Endothelial cell of umbilical vein (primary cell): ENCODE measurements at regions not wholly inside any gene's neighbourhood (a gene's known extent, or its start where the extent isn't known, plus 50 kb on each side); places are given as distances from the start of the nearest gene placed in this dataset.

ENCODE experiments used
- BruUV-seq: library from RNA; stranded (reverse); fragments of 400-500 nt; replicated peaks from 2 replicates; lab custom pipeline; 2021; lab: Mats Ljungman, UMichigan
- CTCF ChIA-PET: fragments of 300-600, 350-600 bp; sonication (Branson Sonifier 250); formaldehyde crosslinking; loops from one replicate; lab custom pipeline; 2021; ENCODE audit warnings: antibody characterized with exemption, inconsistent platforms; lab: Charles Lee
- POLR2A ChIA-PET: fragments of 300-600, 350-600 bp; sonication (Branson Sonifier 250); formaldehyde crosslinking; loops from one replicate; lab custom pipeline; 2021; ENCODE audit warnings: antibody characterized with exemption, inconsistent platforms; lab: Charles Lee
- DNase-seq: peaks from one replicate; pipeline ENCODE4 v3.0.0-alpha.2; 2011; ENCODE audit warnings: low read depth, low spot score
- FAIRE-seq: peaks from 2 replicates; lab custom pipeline; 2011; peaks lifted over from hg19 to GRCh38; lab: Jason Lieb, UNC
- H2AFZ ChIP-seq: 2 replicates; pipeline ENCODE4 v1.6.0; 2012; ENCODE audit warnings: low read depth, low read length, control low read depth, inconsistent platforms
- H3K27ac ChIP-seq: 2 replicates; pipeline ENCODE4 v1.5.1; 2011; ENCODE audit warnings: low read depth, mild to moderate bottlenecking, control low read depth, low read length, moderate library complexity; ENCODE audit not compliant: insufficient read depth
- H3K27me3 ChIP-seq, 2 experiments: 2 replicates each; pipeline versions ENCODE4 v1.6.0 to v1.6.1; 2011; ENCODE audit warnings: low read length in 2 of 2, mixed read lengths in 1 of 2; ENCODE audit not compliant: control insufficient read depth in 2 of 2, insufficient read depth in 2 of 2
- H3K36me3 ChIP-seq, 2 experiments: 2 replicates in 1 of 2; 3 replicates in 1 of 2; pipeline ENCODE4 v1.5.1; 2011; ENCODE audit warnings: low read length in 2 of 2, mild to moderate bottlenecking in 1 of 2, moderate library complexity in 1 of 2; ENCODE audit not compliant: control insufficient read depth in 2 of 2, insufficient read depth in 2 of 2; ENCODE audit errors: extremely low read depth in 1 of 2
- H3K4me1 ChIP-seq: 3 replicates; pipeline ENCODE4 v1.5.1; 2011; ENCODE audit warnings: mild to moderate bottlenecking, low read length; ENCODE audit not compliant: control insufficient read depth, insufficient read depth; ENCODE audit errors: extremely low read depth
- H3K4me2 ChIP-seq: 2 replicates; pipeline ENCODE4 v1.6.1; 2011; ENCODE audit warnings: low read length, control low read depth, mixed read lengths; ENCODE audit not compliant: insufficient read depth
- H3K4me3 ChIP-seq, 3 experiments: fragments of 200-600 bp in 1 of 3; sonication (generic), shearing (Covaris generic) in 1 of 3; replicated peaks in 1 of 3; 2 replicates each; pipeline ENCODE4 v1.5.1; 2011 to 2016; ENCODE audit warnings: control low read depth in 3 of 3, low read length in 3 of 3, mild to moderate bottlenecking in 2 of 3, inconsistent platforms in 1 of 3, low read depth in 1 of 3, moderate library complexity in 1 of 3; ENCODE audit not compliant: insufficient read depth in 1 of 3
- H3K79me2 ChIP-seq: 2 replicates; pipeline ENCODE4 v1.6.0; 2012; ENCODE audit warnings: low read length, inconsistent platforms; ENCODE audit not compliant: control insufficient read depth, insufficient read depth
- H3K9ac ChIP-seq: replicated peaks from 2 replicates; pipeline ENCODE3; 2011; ENCODE audit warnings: low read length, control low read depth; ENCODE audit not compliant: insufficient read depth; ENCODE audit errors: extremely low read depth
- H3K9me1 ChIP-seq: replicated peaks from 3 replicates; pipeline ENCODE4 v1.6.0; 2011; ENCODE audit warnings: mild to moderate bottlenecking, low read length; ENCODE audit not compliant: control insufficient read depth, insufficient read depth; ENCODE audit errors: extremely low read depth
- H3K9me3 ChIP-seq: replicated peaks from 2 replicates; pipeline ENCODE4 v1.5.1; 2012; ENCODE audit warnings: low read length, inconsistent platforms; ENCODE audit not compliant: control insufficient read depth, insufficient read depth
- H4K20me1 ChIP-seq: replicated peaks from 2 replicates; pipeline ENCODE3; 2011; ENCODE audit warnings: mild to moderate bottlenecking, low read length; ENCODE audit not compliant: control insufficient read depth, insufficient read depth; ENCODE audit errors: extremely low read depth
- EZH2 ChIP-seq: IDR thresholded peaks from 2 replicates; pipeline ENCODE4 v1.6.1; 2012; ENCODE audit warnings: borderline replicate concordance, low read depth, mild to moderate bottlenecking, moderate library complexity, low read length, inconsistent platforms; ENCODE audit not compliant: severe bottlenecking
- FOS ChIP-seq: IDR thresholded peaks from 2 replicates; pipeline ENCODE4 v1.6.1; 2011; ENCODE audit warnings: mild to moderate bottlenecking, low read length, moderate library complexity, borderline replicate concordance; ENCODE audit not compliant: insufficient read depth
- GATA2 ChIP-seq: IDR thresholded peaks from 2 replicates; pipeline ENCODE4 v1.7.0; 2011; ENCODE audit warnings: low read depth, mild to moderate bottlenecking, moderate library complexity, mixed read lengths, low read length; ENCODE audit not compliant: insufficient read length, insufficient read depth
- JUN ChIP-seq: IDR thresholded peaks from 2 replicates; pipeline ENCODE4 v1.6.1; 2011; ENCODE audit warnings: borderline replicate concordance, low read depth; ENCODE audit not compliant: insufficient read length, insufficient read depth
- POLR2A ChIP-seq: IDR thresholded peaks from 2 replicates; pipeline ENCODE4 v1.6.1; 2012; ENCODE audit warnings: low read depth, mild to moderate bottlenecking, control low read depth, low read length
- dilution Hi-C: fragments of 300-500 bp; cut with MboI; formaldehyde crosslinking; loops from one replicate; pipeline ENCODE4 v1.15.0; 2019; ENCODE audit warnings: low sequenced_read_pairs; ENCODE audit not compliant: extremely low pct_ligation_motif_present
- intact Hi-C: fragments of 100-400 bp; cut with micrococcal nuclease; formaldehyde crosslinking; loops from one replicate; pipeline ENCODE4 v1.10.0; 2022
- TF ChIP-seq, protein P1 (sequence below), 2 donors: IDR thresholded peaks; 1 replicate in 1 of 2; 2 replicates in 1 of 2; pipeline ENCODE4 v1.5.1; 2011; ENCODE audit warnings: low read length in 2 of 2, mild to moderate bottlenecking in 2 of 2, moderate library complexity in 2 of 2, control low read depth in 1 of 2, inconsistent platforms in 1 of 2, low read depth in 1 of 2; ENCODE audit not compliant: insufficient read depth in 1 of 2; ENCODE audit errors: extremely low read depth in 1 of 2

DNA sequence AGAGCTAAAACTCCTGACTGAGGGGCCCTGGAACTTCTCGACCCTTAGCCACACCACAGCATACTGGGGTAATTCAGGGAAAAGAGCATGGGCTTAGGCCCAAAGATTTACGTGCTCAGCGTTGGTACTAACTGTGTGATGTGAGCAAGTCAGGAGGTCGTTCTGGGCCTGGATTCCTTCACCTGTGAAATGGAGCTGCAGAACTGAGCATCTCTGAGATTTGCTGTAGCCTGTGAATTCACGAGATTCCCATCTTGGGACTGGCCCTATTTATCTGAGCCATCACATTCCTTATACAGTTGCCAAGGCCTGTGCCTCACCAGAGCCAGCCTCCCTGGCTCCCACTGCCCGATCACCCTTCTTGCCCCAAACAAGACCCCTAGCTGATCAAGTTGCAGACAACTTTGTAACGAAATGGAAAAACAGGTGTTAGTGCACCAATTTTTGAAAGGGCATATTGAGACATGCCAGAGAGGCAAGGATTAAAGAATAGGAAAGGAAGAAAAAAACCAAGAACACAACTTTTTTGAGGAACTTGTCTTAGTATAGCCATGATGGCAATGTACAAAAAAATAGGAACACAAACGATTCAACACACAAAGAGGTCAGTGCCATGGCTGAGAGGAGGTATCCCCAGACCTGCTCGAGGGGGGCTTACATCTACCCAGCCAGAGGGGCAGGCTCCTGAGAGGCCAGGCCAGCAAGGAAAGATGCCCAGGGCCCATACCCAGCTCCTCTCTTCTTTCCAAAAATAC is 323.0 kb upstream of the JARID2 start:
- FAIRE-seq = no peak
- dilution Hi-C loops = no loop called here
- DNase-seq = no peak
- H3K9me3 ChIP-seq = no peaks in the 10 kb centered on the region
- no peaks in the 10 kb centered on the region for H3K36me3 ChIP-seq
- ChIA-PET POLR2A (no interaction called here), CTCF (no interaction called here)
- BruUV-seq = no TSS peak
- no peaks in the 10 kb centered on the region for H3K9me1 ChIP-seq
- intact Hi-C loops = no loop called here
- H3K9ac ChIP-seq = no peak overlapping the region
- H3K27ac ChIP-seq = no peak overlapping the region
- no peaks in the 10 kb centered on the region for H4K20me1 ChIP-seq
- H3K27me3 ChIP-seq = no peaks in the 10 kb centered on the region
- H2AFZ ChIP-seq = no peak overlapping the region
- H3K79me2 ChIP-seq = no peaks in the 10 kb centered on the region
- H3K4me1 ChIP-seq = no peaks in the 10 kb centered on the region
- H3K4me3 ChIP-seq = no peak overlapping the region
- H3K4me2 ChIP-seq = no peak overlapping the region
- TF ChIP-seq GATA2 = no peak
- TF ChIP-seq, protein P1, sequence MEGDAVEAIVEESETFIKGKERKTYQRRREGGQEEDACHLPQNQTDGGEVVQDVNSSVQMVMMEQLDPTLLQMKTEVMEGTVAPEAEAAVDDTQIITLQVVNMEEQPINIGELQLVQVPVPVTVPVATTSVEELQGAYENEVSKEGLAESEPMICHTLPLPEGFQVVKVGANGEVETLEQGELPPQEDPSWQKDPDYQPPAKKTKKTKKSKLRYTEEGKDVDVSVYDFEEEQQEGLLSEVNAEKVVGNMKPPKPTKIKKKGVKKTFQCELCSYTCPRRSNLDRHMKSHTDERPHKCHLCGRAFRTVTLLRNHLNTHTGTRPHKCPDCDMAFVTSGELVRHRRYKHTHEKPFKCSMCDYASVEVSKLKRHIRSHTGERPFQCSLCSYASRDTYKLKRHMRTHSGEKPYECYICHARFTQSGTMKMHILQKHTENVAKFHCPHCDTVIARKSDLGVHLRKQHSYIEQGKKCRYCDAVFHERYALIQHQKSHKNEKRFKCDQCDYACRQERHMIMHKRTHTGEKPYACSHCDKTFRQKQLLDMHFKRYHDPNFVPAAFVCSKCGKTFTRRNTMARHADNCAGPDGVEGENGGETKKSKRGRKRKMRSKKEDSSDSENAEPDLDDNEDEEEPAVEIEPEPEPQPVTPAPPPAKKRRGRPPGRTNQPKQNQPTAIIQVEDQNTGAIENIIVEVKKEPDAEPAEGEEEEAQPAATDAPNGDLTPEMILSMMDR (IDR thresholded peaks at IDR 0.05; ENCODE audit: extremely low read depth in 1 of 2, insufficient read depth in 1 of 2, low read depth in 1 of 2, low read length in 2 of 2) = no peak
- TF ChIP-seq FOS = no peak
- TF ChIP-seq JUN = no peak
- no peak for TF ChIP-seq EZH2
- no peak for TF ChIP-seq POLR2A
